ENCODE measurements at regions not wholly inside any gene's neighbourhood (a gene's known extent, or its start where the extent isn't known, plus 50 kb on each side); places are given as distances from the start of the nearest gene placed in this dataset.

DNA sequence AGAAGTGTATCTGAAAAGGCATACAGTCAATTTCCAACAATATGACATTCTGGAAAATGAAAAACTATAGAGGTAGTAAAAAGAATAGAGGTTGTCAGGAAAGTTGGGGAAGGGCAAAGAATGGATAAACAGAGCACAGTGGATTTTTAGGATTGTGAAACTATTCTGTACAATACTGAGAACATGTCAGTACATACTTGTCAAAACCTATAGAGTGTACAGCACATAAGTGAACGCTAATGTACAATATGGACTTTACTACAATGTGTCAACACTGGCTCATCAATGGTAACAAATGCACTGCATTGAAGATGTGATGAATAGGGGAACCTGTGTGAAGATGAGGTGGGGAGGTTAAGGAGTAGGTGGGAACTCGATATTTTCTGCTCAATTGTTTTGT, 483.0 kb upstream of the PFKP start:
- in situ Hi-C loops (cut with HindIII; ENCODE audit: low pct_ligation_motif_present, low sequenced_read_pairs) = no loop called here
- Histone ChIP-seq H3K27me3 (replicated peaks) (no peaks in the 10 kb centered on the region), H3K36me3 (replicated peaks) (no peaks in the 10 kb centered on the region), H3K4me3 (ENCODE audit: low read depth, low read length) (no peak overlapping the region), H3K27ac (no peak overlapping the region)
- no peak for DNase-seq
- no peak for TF ChIP-seq CTCF (IDR thresholded peaks at IDR 0.05; ENCODE audit: low read depth, low read length, missing control alignments)

DNA sequence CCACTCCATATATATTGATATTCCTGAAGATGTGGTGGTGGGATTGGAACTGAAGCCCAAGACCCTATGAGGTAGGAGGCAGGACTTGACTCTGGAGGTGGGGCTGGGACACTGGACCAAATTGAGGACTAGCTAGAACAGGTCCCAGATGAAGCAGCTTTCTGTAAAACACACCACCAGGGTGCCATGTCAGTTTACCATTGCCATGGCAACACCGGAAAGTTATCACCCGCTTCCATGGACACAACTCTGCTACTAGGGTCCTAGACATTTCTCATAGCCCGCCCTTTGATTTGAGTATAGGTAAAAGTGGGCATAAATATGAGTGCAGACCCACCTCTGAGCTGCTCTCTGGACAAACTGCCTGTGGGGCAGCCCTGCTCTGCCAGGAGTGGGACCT, 490.5 kb upstream of the PFKP start:
- in situ Hi-C loops (cut with HindIII; ENCODE audit: low pct_ligation_motif_present, low sequenced_read_pairs) = no loop called here
- H3K4me3 ChIP-seq (ENCODE audit: low read depth, low read length) = no peak overlapping the region
- no peak overlapping the region for H3K27ac ChIP-seq
- TF ChIP-seq CTCF (IDR thresholded peaks at IDR 0.05; ENCODE audit: low read depth, low read length, missing control alignments) = no peak
- H3K36me3 ChIP-seq (replicated peaks) = no peaks in the 10 kb centered on the region
- H3K27me3 ChIP-seq (replicated peaks) = no peaks in the 10 kb centered on the region
- DNase-seq = no peak

DNA sequence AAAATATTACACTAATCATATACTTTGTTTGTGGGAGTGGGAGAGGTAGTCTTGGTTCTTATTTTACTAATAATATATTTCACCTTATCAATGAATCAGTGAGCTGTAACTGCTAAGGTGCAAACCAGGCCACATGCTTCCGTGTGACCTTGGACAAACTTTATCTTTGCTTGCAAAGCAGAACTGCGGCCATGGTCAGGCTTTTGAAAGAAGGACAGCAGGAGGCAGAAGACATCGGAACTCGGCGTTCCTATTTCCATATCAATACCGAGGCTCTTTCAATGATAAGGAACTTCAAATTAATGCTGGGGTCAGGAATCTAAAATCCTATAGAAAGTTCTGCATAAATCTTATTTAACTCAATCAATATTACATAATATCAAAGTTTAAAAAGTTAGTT, 491.9 kb upstream of the PFKP start:
- no peak for DNase-seq
- TF ChIP-seq CTCF (IDR thresholded peaks at IDR 0.05; ENCODE audit: low read depth, low read length, missing control alignments) = no peak

DNA sequence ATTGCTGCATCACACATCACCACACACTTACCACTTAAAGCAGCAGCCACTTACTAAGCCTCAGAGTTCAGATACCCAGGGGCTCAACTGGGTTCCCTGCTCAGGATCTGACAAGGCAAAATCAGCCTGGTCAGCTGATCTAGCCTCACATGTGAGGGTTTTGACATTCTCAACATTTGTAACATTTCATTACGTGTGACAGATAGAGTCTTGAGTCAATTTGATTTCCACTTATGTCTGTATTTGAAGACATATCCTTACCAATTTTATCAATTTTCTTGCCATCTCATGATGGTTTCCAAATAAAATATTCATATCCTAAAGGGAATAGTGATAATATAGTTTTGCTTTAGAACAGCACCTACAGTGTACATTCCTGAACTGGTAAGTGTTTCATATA, 494.7 kb upstream of the PFKP start:
- Histone ChIP-seq H3K4me3 (ENCODE audit: low read depth, low read length) (no peak overlapping the region), H3K27ac (no peak overlapping the region), H3K27me3 (replicated peaks) (no peaks in the 10 kb centered on the region), H3K36me3 (replicated peaks) (no peaks in the 10 kb centered on the region)
- no peak for DNase-seq
- in situ Hi-C loops (cut with HindIII; ENCODE audit: low pct_ligation_motif_present, low sequenced_read_pairs) = no loop called here
- TF ChIP-seq CTCF (IDR thresholded peaks at IDR 0.05; ENCODE audit: low read depth, low read length, missing control alignments) = no peak

More for the DNA sequence above, 491.9 kb upstream of the PFKP start:
- Histone ChIP-seq H3K36me3 (replicated peaks) (no peaks in the 10 kb centered on the region), H3K27me3 (replicated peaks) (no peaks in the 10 kb centered on the region), H3K4me3 (ENCODE audit: low read depth, low read length) (no peak overlapping the region), H3K27ac (no peak overlapping the region)
- in situ Hi-C loops (cut with HindIII; ENCODE audit: low pct_ligation_motif_present, low sequenced_read_pairs) = no loop called here

- no peak for DNase-seq
- H3K27me3 ChIP-seq (replicated peaks) = no peaks in the 10 kb centered on the region
- in situ Hi-C loops (cut with HindIII; ENCODE audit: low pct_ligation_motif_present, low sequenced_read_pairs) = no loop called here
- no peaks in the 10 kb centered on the region for H3K36me3 ChIP-seq (replicated peaks)
- H3K4me3 ChIP-seq (ENCODE audit: low read depth, low read length) = no peak overlapping the region
- no peak overlapping the region for H3K27ac ChIP-seq
- no peak for TF ChIP-seq CTCF (IDR thresholded peaks at IDR 0.05; ENCODE audit: low read depth, low read length, missing control alignments)
Observed at GRCh38 chr10:2556883-2557282, 510.5 kb upstream of the PFKP start.

DNA sequence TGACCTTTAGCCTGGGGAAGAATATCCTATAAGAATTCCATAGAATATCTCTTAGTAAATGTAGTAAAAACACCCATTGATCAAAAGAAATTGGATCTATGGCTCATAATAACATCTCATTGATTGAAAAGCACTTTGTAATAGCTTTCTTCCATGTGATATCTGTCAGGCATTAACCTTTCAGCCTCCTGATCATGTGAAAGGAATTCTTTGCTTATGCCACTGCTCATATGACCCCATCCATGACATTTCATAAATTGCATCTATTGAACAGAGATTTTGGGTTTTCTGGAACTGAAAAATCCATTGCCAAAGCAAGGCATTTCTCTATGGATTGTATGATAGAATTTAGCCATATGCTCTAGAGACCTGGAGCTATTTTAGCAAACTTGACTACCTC, 519.3 kb upstream of the PFKP start:
- H3K36me3 ChIP-seq (replicated peaks) = no peaks in the 10 kb centered on the region
- no peak overlapping the region for H3K27ac ChIP-seq
- no peak for TF ChIP-seq CTCF (IDR thresholded peaks at IDR 0.05; ENCODE audit: low read depth, low read length, missing control alignments)

More for the DNA sequence above, 519.3 kb upstream of the PFKP start:
- no peaks in the 10 kb centered on the region for H3K27me3 ChIP-seq (replicated peaks)
- no peak for DNase-seq
- H3K4me3 ChIP-seq (ENCODE audit: low read depth, low read length) = no peak overlapping the region
- in situ Hi-C loops (cut with HindIII; ENCODE audit: low pct_ligation_motif_present, low sequenced_read_pairs) = no loop called here

Data from brain microvascular endothelial cell (primary cell).